Astrocyte (in vitro differentiated cells and primary cell): ENCODE measurements at regions not wholly inside any gene's neighbourhood (a gene's known extent, or its start where the extent isn't known, plus 50 kb on each side); places are given as distances from the start of the nearest gene placed in this dataset.

Experiments
- EZH2 ChIP-seq: IDR thresholded peaks from 2 replicates; pipeline ENCODE4 v1.6.1; 2012; ENCODE audit warnings: mild to moderate bottlenecking, low read length, inconsistent platforms; ENCODE audit not compliant: insufficient read depth
- TF ChIP-seq, protein P1 (sequence below): IDR thresholded peaks from 2 replicates; pipeline ENCODE4 v1.5.1; 2011; ENCODE audit warnings: low read depth, mild to moderate bottlenecking, inconsistent platforms, low read length, moderate library complexity; ENCODE audit not compliant: insufficient read depth

DNA sequence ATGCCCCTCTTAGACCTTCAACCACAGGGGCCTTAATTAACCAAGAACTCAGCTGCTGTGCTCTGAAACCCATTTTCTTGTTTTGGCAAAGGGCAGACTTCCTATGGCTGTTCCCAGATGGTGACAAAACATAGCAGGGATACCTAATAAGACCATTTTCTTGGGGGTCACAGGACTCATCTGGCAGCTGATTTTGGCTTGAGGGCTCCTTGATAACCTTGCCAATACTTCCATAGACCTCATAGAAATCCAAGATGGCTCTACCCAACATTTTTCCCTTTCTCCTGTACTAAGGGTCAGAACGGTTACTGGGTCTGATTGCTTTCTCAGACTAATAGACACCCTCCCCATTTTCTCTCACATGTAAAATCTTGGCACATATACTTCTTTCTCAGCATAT is 757.7 kb upstream of the SEMA6A start:
- no peak for TF ChIP-seq EZH2
- TF ChIP-seq, protein P1, sequence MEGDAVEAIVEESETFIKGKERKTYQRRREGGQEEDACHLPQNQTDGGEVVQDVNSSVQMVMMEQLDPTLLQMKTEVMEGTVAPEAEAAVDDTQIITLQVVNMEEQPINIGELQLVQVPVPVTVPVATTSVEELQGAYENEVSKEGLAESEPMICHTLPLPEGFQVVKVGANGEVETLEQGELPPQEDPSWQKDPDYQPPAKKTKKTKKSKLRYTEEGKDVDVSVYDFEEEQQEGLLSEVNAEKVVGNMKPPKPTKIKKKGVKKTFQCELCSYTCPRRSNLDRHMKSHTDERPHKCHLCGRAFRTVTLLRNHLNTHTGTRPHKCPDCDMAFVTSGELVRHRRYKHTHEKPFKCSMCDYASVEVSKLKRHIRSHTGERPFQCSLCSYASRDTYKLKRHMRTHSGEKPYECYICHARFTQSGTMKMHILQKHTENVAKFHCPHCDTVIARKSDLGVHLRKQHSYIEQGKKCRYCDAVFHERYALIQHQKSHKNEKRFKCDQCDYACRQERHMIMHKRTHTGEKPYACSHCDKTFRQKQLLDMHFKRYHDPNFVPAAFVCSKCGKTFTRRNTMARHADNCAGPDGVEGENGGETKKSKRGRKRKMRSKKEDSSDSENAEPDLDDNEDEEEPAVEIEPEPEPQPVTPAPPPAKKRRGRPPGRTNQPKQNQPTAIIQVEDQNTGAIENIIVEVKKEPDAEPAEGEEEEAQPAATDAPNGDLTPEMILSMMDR = no peak
